GM12878 (cell line): ENCODE measurements at regions not wholly inside any gene's neighbourhood (a gene's known extent, or its start where the extent isn't known, plus 50 kb on each side); places are given as distances from the start of the nearest gene placed in this dataset.

ENCODE experiments used
- ATAC-seq: fragments of 200-7000 bp; cut with Tn5 transposase; 3 replicates; pipeline ENCODE4 v1.9.1; 2020; ENCODE audit warnings: mild to moderate bottlenecking, moderate library complexity
- BruUV-seq: library from RNA; stranded (reverse); fragments of 400-500 nt; replicated peaks from 2 replicates; lab custom pipeline; 2021; lab: Mats Ljungman, UMichigan
- CTCF ChIA-PET: fragments of 300-600 bp; sonication (Branson Sonifier 250); formaldehyde crosslinking; extraction: SDS; loops from one replicate; lab custom pipeline; 2021; ENCODE audit warnings: inconsistent platforms; lab: Yijun Ruan, JAX
- POLR2A ChIA-PET: fragments of 350-600 bp; formaldehyde crosslinking; extraction: SDS; loops from one replicate; lab custom pipeline; 2021; ENCODE audit warnings: inconsistent platforms; lab: Charles Lee
- RAD21 ChIA-PET: fragments of 300-600 bp; sonication (Branson Sonifier 250); formaldehyde crosslinking; loops from one replicate; lab custom pipeline; 2023; ENCODE audit warnings: antibody characterized with exemption; ENCODE audit not compliant: unreplicated experiment; lab: Charles Lee
- SMC1A ChIA-PET: fragments of 300-600 bp; sonication (Branson Sonifier 250); formaldehyde crosslinking; loops from one replicate; lab custom pipeline; 2023; ENCODE audit not compliant: unreplicated experiment, uncharacterized antibody; lab: Charles Lee
- DNase-seq: peaks from one replicate; pipeline ENCODE4 v3.0.0-alpha.2; 2011; ENCODE audit warnings: low read depth, low spot score
- FAIRE-seq: peaks from 3 replicates; lab custom pipeline; 2011; peaks lifted over from hg19 to GRCh38; lab: Jason Lieb, UNC
- H2AFZ ChIP-seq: 2 replicates; pipeline ENCODE4 v1.6.0; 2011; ENCODE audit warnings: low read depth, low read length, control low read depth; ENCODE audit not compliant: control insufficient read depth
- H3K27ac ChIP-seq: 2 replicates; pipeline ENCODE4 v1.5.1; 2011; ENCODE audit warnings: control low read depth; ENCODE audit not compliant: control insufficient read depth, insufficient read depth
- H3K27me3 ChIP-seq, 2 experiments: replicated peaks in 1 of 2; 2 replicates each; pipeline versions ENCODE4 v1.6.0 to v1.6.1; 2011; ENCODE audit warnings: low read length in 1 of 2; ENCODE audit not compliant: control insufficient read depth in 2 of 2, insufficient read depth in 2 of 2
- H3K36me3 ChIP-seq, 2 experiments: 2 replicates each; pipeline ENCODE4 v1.5.1; 2011; ENCODE audit warnings: low read length in 1 of 2; ENCODE audit not compliant: control insufficient read depth in 2 of 2, insufficient read depth in 2 of 2
- H3K4me1 ChIP-seq: 2 replicates; pipeline ENCODE4 v1.6.1; 2011; ENCODE audit warnings: mild to moderate bottlenecking, low read length, moderate library complexity, mixed read lengths; ENCODE audit not compliant: control insufficient read depth, insufficient read depth
- H3K4me2 ChIP-seq: 2 replicates; pipeline ENCODE4 v1.6.0; 2011; ENCODE audit warnings: control low read depth; ENCODE audit not compliant: control insufficient read depth, insufficient read depth
- H3K4me3 ChIP-seq: fragments of 200-600 bp; sonication (generic); 2 replicates; pipeline ENCODE4 v1.5.1; 2016
- H3K79me2 ChIP-seq: 2 replicates; pipeline ENCODE4 v1.6.0; 2011; ENCODE audit warnings: low read length; ENCODE audit not compliant: control insufficient read depth, insufficient read depth
- H3K9ac ChIP-seq: 2 replicates; pipeline ENCODE4 v1.8.0; 2011; ENCODE audit warnings: low read length, control low read depth, mixed read lengths; ENCODE audit not compliant: control insufficient read depth, insufficient read depth
- H3K9me3 ChIP-seq: replicated peaks from 3 replicates; pipeline ENCODE4 v1.5.1; 2011; ENCODE audit warnings: mild to moderate bottlenecking, low read length; ENCODE audit not compliant: control insufficient read depth, insufficient read depth
- H4K20me1 ChIP-seq: 2 replicates; pipeline ENCODE4 v1.6.0; 2011; ENCODE audit not compliant: control insufficient read depth, insufficient read depth
- CREM ChIP-seq: IDR thresholded peaks from 2 replicates; pipeline ENCODE4 v1.6.1; 2014; ENCODE audit warnings: antibody characterized with exemption, low read depth
- EZH2 ChIP-seq: IDR thresholded peaks from 2 replicates; pipeline ENCODE4 v1.6.1; 2012; ENCODE audit warnings: low read depth, mild to moderate bottlenecking, control low read depth, inconsistent platforms, low read length, borderline replicate concordance; ENCODE audit not compliant: control insufficient read depth
- FOXK2 ChIP-seq: fragments of 450-650 bp; IDR thresholded peaks from 2 replicates; pipeline ENCODE4 v1.6.1; 2017; ENCODE audit warnings: mild to moderate bottlenecking, moderate library complexity
- GATAD2B ChIP-seq: fragments of 450-650 bp; conservative IDR thresholded peaks from 2 replicates; pipeline ENCODE4 v1.6.1; 2017; ENCODE audit warnings: low read depth, mild to moderate bottlenecking, moderate library complexity
- MEF2A ChIP-seq: IDR thresholded peaks from 2 replicates; pipeline ENCODE4 v1.6.1; 2011; ENCODE audit warnings: low read depth, mild to moderate bottlenecking, low read length, moderate library complexity; ENCODE audit not compliant: insufficient read depth
- NR2F1 ChIP-seq: fragments of 450-650 bp; conservative IDR thresholded peaks from 2 replicates; pipeline ENCODE4 v1.6.1; 2017; ENCODE audit warnings: mild to moderate bottlenecking
- POLR2AphosphoS5 ChIP-seq: IDR thresholded peaks from 2 replicates; pipeline ENCODE4 v1.6.1; 2011; ENCODE audit warnings: mild to moderate bottlenecking, low read length, inconsistent platforms
- POU2F2 ChIP-seq: IDR thresholded peaks from 3 replicates; pipeline ENCODE4 v1.6.1; 2011; ENCODE audit warnings: low read depth, mild to moderate bottlenecking, low read length, borderline replicate concordance
- RAD21 ChIP-seq: IDR thresholded peaks from 2 replicates; pipeline ENCODE4 v1.6.1; 2011; ENCODE audit warnings: mild to moderate bottlenecking, low read depth, low read length, moderate library complexity; ENCODE audit not compliant: insufficient read depth
- RELA ChIP-seq: fragments of 450-650 bp; IDR thresholded peaks from 2 replicates; pipeline ENCODE4 v1.8.0; 2014; ENCODE audit warnings: borderline replicate concordance; ENCODE audit not compliant: partially characterized antibody
- SMAD5 ChIP-seq: IDR thresholded peaks from 2 replicates; pipeline ENCODE4 v1.6.1; 2016; ENCODE audit warnings: antibody characterized with exemption, low read depth
- STAT1 ChIP-seq: fragments of 450-650 bp; conservative IDR thresholded peaks from 2 replicates; pipeline ENCODE4 v1.6.1; 2014; ENCODE audit warnings: antibody characterized with exemption, mild to moderate bottlenecking
- TAF1 ChIP-seq: IDR thresholded peaks from 2 replicates; pipeline ENCODE4 v1.6.1; 2011; ENCODE audit warnings: mild to moderate bottlenecking, low read depth, low read length, borderline replicate concordance
- TBL1XR1 ChIP-seq: IDR thresholded peaks from 2 replicates; pipeline ENCODE4 v1.6.1; 2012; ENCODE audit warnings: low read depth, low read length, improper control_type of control experiment
- TCF12 ChIP-seq: IDR thresholded peaks from 2 replicates; pipeline ENCODE4 v1.6.1; 2011; ENCODE audit warnings: low read depth, mild to moderate bottlenecking, low read length
- ZNF274 ChIP-seq: IDR thresholded peaks from one replicate; pipeline ENCODE4 v1.8.0; 2011; ENCODE audit not compliant: insufficient read length, insufficient read depth
- ZNF687 ChIP-seq: fragments of 450-650 bp; IDR thresholded peaks from 2 replicates; pipeline ENCODE4 v1.6.1; 2017; ENCODE audit warnings: mild to moderate bottlenecking, moderate library complexity
- ZSCAN29 ChIP-seq: fragments of 450-650 bp; IDR thresholded peaks from 2 replicates; pipeline ENCODE4 v1.6.1; 2017; ENCODE audit warnings: mild to moderate bottlenecking, moderate library complexity
- WGBS: methylation state at CpG from one replicate; pipeline ENCODE4 v1.1.6; 2016; ENCODE audit warnings: low lambda C conversion rate; ENCODE audit not compliant: insufficient replicate concordance, insufficient coverage; ENCODE audit errors: missing lambda C conversion rate; 5-methylcytosine and 5-hydroxymethylcytosine counted together
- in situ Hi-C: fragments of 300-500 bp; cut with MboI; formaldehyde crosslinking; loops from 9 replicates; pipeline ENCODE4 v1.14.3; 2018; ENCODE audit warnings: mixed read lengths
- intact Hi-C: fragments of 100-400 bp; cut with micrococcal nuclease; formaldehyde crosslinking; loops from one replicate; pipeline ENCODE4 v1.14.2; 2022; ENCODE audit not compliant: unreplicated experiment
- TF ChIP-seq, protein P1 (sequence below): IDR thresholded peaks from 2 replicates; pipeline ENCODE4 v1.6.1; 2011; ENCODE audit warnings: low read depth, low read length, improper control_type of control experiment, borderline replicate concordance

GRCh38 chr7:17506596-17506995 is 208.1 kb downstream of the AHR start:
- TF ChIP-seq, protein P1, sequence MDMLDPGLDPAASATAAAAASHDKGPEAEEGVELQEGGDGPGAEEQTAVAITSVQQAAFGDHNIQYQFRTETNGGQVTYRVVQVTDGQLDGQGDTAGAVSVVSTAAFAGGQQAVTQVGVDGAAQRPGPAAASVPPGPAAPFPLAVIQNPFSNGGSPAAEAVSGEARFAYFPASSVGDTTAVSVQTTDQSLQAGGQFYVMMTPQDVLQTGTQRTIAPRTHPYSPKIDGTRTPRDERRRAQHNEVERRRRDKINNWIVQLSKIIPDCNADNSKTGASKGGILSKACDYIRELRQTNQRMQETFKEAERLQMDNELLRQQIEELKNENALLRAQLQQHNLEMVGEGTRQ, result no peak
- TF ChIP-seq RAD21 (no peak), FOXK2 (no peak), NR2F1 (no peak), GATAD2B (no peak), ZNF274 (no peak), RELA (no peak), STAT1 (no peak), MEF2A (no peak), TCF12 (no peak), ZSCAN29 (no peak), EZH2 (no peak), POLR2AphosphoS5 (no peak), ZNF687 (no peak), TAF1 (no peak), CREM (no peak), SMAD5 (no peak), POU2F2 (no peak), TBL1XR1 (no peak)
- intact Hi-C loops, result no loop called here
- POLR2A ChIA-PET, result interaction anchor here (1.8 kb wide), 1 partner anchor 10 kb away, joined by 5 read pairs; no protein-coding TSS in a partner anchor

More at GRCh38 chr7:17506596-17506995, 208.1 kb downstream of the AHR start:
- H3K27me3 ChIP-seq, result no peaks in the 10 kb centered on the region
- WGBS, result 52% methylated on average over 2 of the region's 2 CpGs
- no peaks in the 10 kb centered on the region for H4K20me1 ChIP-seq
- no peaks in the 10 kb centered on the region for H3K4me1 ChIP-seq
- BruUV-seq, result no TSS peak
- H3K36me3 ChIP-seq, result no peaks in the 10 kb centered on the region
- no peak overlapping the region for H3K4me2 ChIP-seq
- H3K9ac ChIP-seq, result no peak overlapping the region
- H2AFZ ChIP-seq, result no peak overlapping the region
- no peak for DNase-seq
- H3K27ac ChIP-seq, result no peak overlapping the region
- FAIRE-seq, result no peak
- CTCF ChIA-PET, result interaction anchor here (0.8 to 2.0 kb wide), 4 partner anchors 9 to 524 kb away, joined by 3 to 6 read pairs (median 5); no protein-coding TSS in a partner anchor
- RAD21 ChIA-PET, result interaction anchor here (0.7 to 1.1 kb wide), 3 partner anchors 15 to 204 kb away, joined by 3 to 5 read pairs (median 4); no protein-coding TSS in a partner anchor
- no peak overlapping the region for H3K4me3 ChIP-seq
- SMC1A ChIA-PET, result interaction anchor here (0.6 to 2.6 kb wide), 5 partner anchors 10 to 427 kb away, joined by 3 to 14 read pairs (median 9); no protein-coding TSS in a partner anchor
- no peaks in the 10 kb centered on the region; the same call in 2 of the 3 replicates for H3K9me3 ChIP-seq
- H3K79me2 ChIP-seq, result no peaks in the 10 kb centered on the region
- ATAC-seq, result no peak
- in situ Hi-C loops, result no loop called here
